ENCODE measurements at regions not wholly inside any gene's neighbourhood (a gene's known extent, or its start where the extent isn't known, plus 50 kb on each side); places are given as distances from the start of the nearest gene placed in this dataset.

GRCh38 chr21:15256996-15257395 is 192.2 kb upstream of the NRIP1 start:
- Histone ChIP-seq H3K27me3 (ENCODE audit: insufficient read depth, low read length) (no peaks in the 10 kb centered on the region), H3K36me3 (ENCODE audit: insufficient read depth, low read length) (no peaks in the 10 kb centered on the region), H3K27ac (ENCODE audit: low read depth, low read length) (no peak overlapping the region), H3K79me2 (ENCODE audit: control insufficient read depth, insufficient read depth, low read length, unreplicated experiment) (no peaks in the 10 kb centered on the region), H2AFZ (ENCODE audit: low read length, unreplicated experiment) (no peak overlapping the region), H3K4me1 (ENCODE audit: control insufficient read depth, insufficient read depth, low read length, unreplicated experiment) (no peaks in the 10 kb centered on the region), H3K4me3 (ENCODE audit: low read depth, low read length) (no peak overlapping the region)

- no peaks in the 10 kb centered on the region for H3K27me3 ChIP-seq (ENCODE audit: insufficient read depth, low read length)
- H2AFZ ChIP-seq (ENCODE audit: low read length, unreplicated experiment): no peak overlapping the region
- no peak overlapping the region for H3K4me3 ChIP-seq (ENCODE audit: low read depth, low read length)
- no peaks in the 10 kb centered on the region for H3K79me2 ChIP-seq (ENCODE audit: control insufficient read depth, insufficient read depth, low read length, unreplicated experiment)
- no peak overlapping the region for H3K27ac ChIP-seq (ENCODE audit: low read depth, low read length)
- no peaks in the 10 kb centered on the region for H3K36me3 ChIP-seq (ENCODE audit: insufficient read depth, low read length)
- H3K4me1 ChIP-seq (ENCODE audit: control insufficient read depth, insufficient read depth, low read length, unreplicated experiment): no peaks in the 10 kb centered on the region
Measured at GRCh38 chr21:15257646-15258045, 192.8 kb upstream of the NRIP1 start.

- Histone ChIP-seq H3K4me1 (ENCODE audit: control insufficient read depth, insufficient read depth, low read length, unreplicated experiment) (no peaks in the 10 kb centered on the region), H3K36me3 (ENCODE audit: insufficient read depth, low read length) (no peaks in the 10 kb centered on the region), H3K4me3 (ENCODE audit: low read depth, low read length) (no peak overlapping the region), H2AFZ (ENCODE audit: low read length, unreplicated experiment) (no peak overlapping the region), H3K79me2 (ENCODE audit: control insufficient read depth, insufficient read depth, low read length, unreplicated experiment) (no peaks in the 10 kb centered on the region), H3K27ac (ENCODE audit: low read depth, low read length) (no peak overlapping the region), H3K27me3 (ENCODE audit: insufficient read depth, low read length) (no peaks in the 10 kb centered on the region)
Measured at GRCh38 chr21:15259824-15260223, 195.0 kb upstream of the NRIP1 start.

GRCh38 chr21:15260604-15261003 is 195.8 kb upstream of the NRIP1 start:
- Histone ChIP-seq H3K4me3 (ENCODE audit: low read depth, low read length) (no peak overlapping the region), H3K27ac (ENCODE audit: low read depth, low read length) (no peak overlapping the region), H3K79me2 (ENCODE audit: control insufficient read depth, insufficient read depth, low read length, unreplicated experiment) (no peaks in the 10 kb centered on the region), H3K27me3 (ENCODE audit: insufficient read depth, low read length) (no peaks in the 10 kb centered on the region), H2AFZ (ENCODE audit: low read length, unreplicated experiment) (no peak overlapping the region), H3K36me3 (ENCODE audit: insufficient read depth, low read length) (no peaks in the 10 kb centered on the region), H3K4me1 (ENCODE audit: control insufficient read depth, insufficient read depth, low read length, unreplicated experiment) (no peaks in the 10 kb centered on the region)

GRCh38 chr21:15264084-15264665 is 199.4 kb upstream of the NRIP1 start:
- no peaks in the 10 kb centered on the region for H3K36me3 ChIP-seq (ENCODE audit: insufficient read depth, low read length)
- no peak overlapping the region for H3K27ac ChIP-seq (ENCODE audit: low read depth, low read length)
- H2AFZ ChIP-seq (ENCODE audit: low read length, unreplicated experiment): no peak overlapping the region
- H3K4me3 ChIP-seq (ENCODE audit: low read depth, low read length): no peak overlapping the region
- no peaks in the 10 kb centered on the region for H3K4me1 ChIP-seq (ENCODE audit: control insufficient read depth, insufficient read depth, low read length, unreplicated experiment)
- H3K27me3 ChIP-seq (ENCODE audit: insufficient read depth, low read length): no peaks in the 10 kb centered on the region
- H3K79me2 ChIP-seq (ENCODE audit: control insufficient read depth, insufficient read depth, low read length, unreplicated experiment): no peaks in the 10 kb centered on the region

DNA sequence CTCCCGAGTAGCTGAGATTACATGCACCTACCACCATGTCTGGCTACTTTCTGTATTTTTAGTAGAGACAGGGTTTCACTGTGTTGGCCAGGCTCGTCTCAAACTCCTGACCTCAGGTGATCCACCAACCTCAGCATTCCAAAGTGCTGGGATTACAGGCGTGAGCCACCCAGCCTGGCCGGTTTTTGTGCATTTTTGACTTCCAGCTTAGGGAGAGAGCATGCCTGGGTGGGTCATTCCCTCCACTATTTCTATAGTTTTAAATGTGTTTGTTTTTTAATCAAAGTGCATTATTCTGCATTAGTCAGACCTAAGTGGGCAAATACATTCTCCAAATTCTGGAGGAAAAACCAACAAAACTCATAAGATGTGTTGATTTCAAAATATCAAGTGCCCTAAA is 207.4 kb upstream of the NRIP1 start:
- no peak overlapping the region for H3K4me3 ChIP-seq (ENCODE audit: low read depth, low read length)
- H3K36me3 ChIP-seq (ENCODE audit: insufficient read depth, low read length): no peaks in the 10 kb centered on the region

GRCh38 chr21:15272591-15272990 is 207.8 kb upstream of the NRIP1 start:
- Histone ChIP-seq H3K27ac (ENCODE audit: low read depth, low read length) (no peak overlapping the region), H2AFZ (ENCODE audit: low read length, unreplicated experiment) (no peak overlapping the region), H3K36me3 (ENCODE audit: insufficient read depth, low read length) (no peaks in the 10 kb centered on the region), H3K79me2 (ENCODE audit: control insufficient read depth, insufficient read depth, low read length, unreplicated experiment) (no peaks in the 10 kb centered on the region), H3K27me3 (ENCODE audit: insufficient read depth, low read length) (no peaks in the 10 kb centered on the region), H3K4me3 (ENCODE audit: low read depth, low read length) (no peak overlapping the region), H3K4me1 (ENCODE audit: control insufficient read depth, insufficient read depth, low read length, unreplicated experiment) (no peaks in the 10 kb centered on the region)

More for the DNA sequence above, 207.4 kb upstream of the NRIP1 start:
- Histone ChIP-seq H3K4me1 (ENCODE audit: control insufficient read depth, insufficient read depth, low read length, unreplicated experiment) (no peaks in the 10 kb centered on the region), H3K79me2 (ENCODE audit: control insufficient read depth, insufficient read depth, low read length, unreplicated experiment) (no peaks in the 10 kb centered on the region), H3K27me3 (ENCODE audit: insufficient read depth, low read length) (no peaks in the 10 kb centered on the region), H2AFZ (ENCODE audit: low read length, unreplicated experiment) (no peak overlapping the region), H3K27ac (ENCODE audit: low read depth, low read length) (no peak overlapping the region)

DNA sequence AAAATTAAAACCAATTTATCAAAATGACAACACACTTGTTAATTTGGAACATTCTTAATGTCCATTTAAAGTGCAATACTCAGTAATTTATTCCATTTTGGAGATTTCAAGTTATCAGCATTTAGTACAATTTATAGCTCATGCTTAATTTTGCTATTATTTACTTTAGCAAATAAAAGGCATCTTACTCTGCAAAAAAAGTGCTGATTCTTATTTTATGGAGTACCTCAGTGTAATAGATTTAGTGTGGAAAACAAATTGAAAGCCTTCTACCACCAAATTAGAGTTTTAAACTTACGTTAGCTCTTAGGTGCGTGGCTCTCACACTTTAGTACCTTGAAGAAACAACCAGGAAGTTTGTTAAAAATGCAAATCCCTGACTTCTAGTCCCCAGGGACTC is 208.4 kb upstream of the NRIP1 start:
- no peak overlapping the region for H3K4me3 ChIP-seq (ENCODE audit: low read depth, low read length)
- no peak overlapping the region for H3K27ac ChIP-seq (ENCODE audit: low read depth, low read length)
- H3K36me3 ChIP-seq (ENCODE audit: insufficient read depth, low read length): no peaks in the 10 kb centered on the region

DNA sequence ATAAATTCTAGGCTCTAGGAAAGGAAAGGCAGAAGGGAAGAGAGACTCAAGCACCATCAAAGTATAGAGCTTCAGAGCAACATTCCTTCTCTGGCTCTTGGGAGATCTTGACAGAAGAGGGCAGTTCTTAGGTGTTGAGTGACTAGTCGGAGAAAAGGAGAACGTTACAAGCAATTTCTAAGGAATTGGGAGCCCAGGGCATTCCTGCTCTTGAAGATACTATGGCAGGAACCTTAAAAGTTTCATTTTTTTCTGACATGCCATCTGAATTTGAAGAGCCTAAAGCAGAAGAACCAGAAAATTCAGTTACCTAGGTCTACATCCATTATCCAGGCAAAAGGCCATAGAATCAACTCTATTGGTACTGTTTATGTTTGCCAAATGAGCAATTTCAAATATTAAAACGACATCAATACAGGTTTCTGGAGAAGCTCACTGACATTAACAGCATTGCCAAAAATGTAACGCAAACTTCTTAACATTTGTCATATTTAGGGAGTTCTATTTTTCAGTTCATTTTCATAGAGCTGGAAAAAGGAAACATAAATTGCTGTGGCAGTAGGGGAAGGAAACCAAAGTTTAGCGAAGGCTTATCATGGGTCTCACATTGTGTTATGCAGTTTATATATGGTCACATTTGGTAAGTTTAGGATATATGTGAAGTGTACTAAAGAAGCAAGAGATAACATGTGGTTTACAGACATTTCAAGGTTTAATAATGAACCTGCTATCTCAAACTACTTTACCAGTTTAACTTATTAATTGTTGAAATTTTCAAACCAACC is 210.1 kb upstream of the NRIP1 start:
- H3K27me3 ChIP-seq (ENCODE audit: insufficient read depth, low read length): no peaks in the 10 kb centered on the region
- peaks cover 11% of the 10 kb centered on the region for H3K4me1 ChIP-seq (ENCODE audit: control insufficient read depth, insufficient read depth, low read length, unreplicated experiment)
- no peaks in the 10 kb centered on the region for H3K79me2 ChIP-seq (ENCODE audit: control insufficient read depth, insufficient read depth, low read length, unreplicated experiment)
- no peak overlapping the region for H3K27ac ChIP-seq (ENCODE audit: low read depth, low read length)
- H3K36me3 ChIP-seq (ENCODE audit: insufficient read depth, low read length): no peaks in the 10 kb centered on the region
- H3K4me3 ChIP-seq (ENCODE audit: low read depth, low read length): no peak overlapping the region
- no peak overlapping the region for H2AFZ ChIP-seq (ENCODE audit: low read length, unreplicated experiment)

More for the DNA sequence above, 208.4 kb upstream of the NRIP1 start:
- H2AFZ ChIP-seq (ENCODE audit: low read length, unreplicated experiment): no peak overlapping the region
- peaks cover 1% of the 10 kb centered on the region for H3K4me1 ChIP-seq (ENCODE audit: control insufficient read depth, insufficient read depth, low read length, unreplicated experiment)
- H3K79me2 ChIP-seq (ENCODE audit: control insufficient read depth, insufficient read depth, low read length, unreplicated experiment): no peaks in the 10 kb centered on the region
- no peaks in the 10 kb centered on the region for H3K27me3 ChIP-seq (ENCODE audit: insufficient read depth, low read length)

DNA sequence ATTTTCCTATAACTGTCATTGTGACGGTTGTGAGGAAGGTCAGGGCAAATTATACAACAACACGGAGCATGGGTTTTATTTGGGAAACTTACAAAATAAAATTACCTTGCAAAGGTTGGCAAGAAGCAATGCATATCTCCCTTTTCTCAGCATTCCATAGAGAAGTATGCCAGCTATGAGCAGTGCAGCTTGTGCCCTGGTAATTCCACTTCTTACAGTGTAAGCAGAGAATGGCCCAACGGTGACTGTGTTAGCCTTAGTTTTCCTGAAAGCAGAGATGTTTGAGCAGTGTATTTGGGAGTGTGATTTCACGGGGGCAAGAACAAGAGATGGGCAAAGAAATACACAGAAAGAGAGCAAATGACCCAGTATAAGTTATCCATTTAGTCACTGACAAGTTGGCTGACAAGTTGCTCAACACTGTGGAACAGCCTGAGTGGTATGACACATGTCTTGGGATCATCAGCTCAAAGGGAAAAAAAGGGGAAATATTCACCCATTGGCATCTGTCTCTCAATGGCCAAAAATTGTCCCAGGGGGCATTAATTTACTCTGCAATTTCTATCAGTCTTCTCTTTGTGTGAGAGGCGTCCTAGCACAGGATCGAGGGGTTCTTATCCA is 210.9 kb upstream of the NRIP1 start:
- Histone ChIP-seq H3K79me2 (ENCODE audit: control insufficient read depth, insufficient read depth, low read length, unreplicated experiment) (no peaks in the 10 kb centered on the region), H3K4me3 (ENCODE audit: low read depth, low read length) (no peak overlapping the region), H3K27ac (ENCODE audit: low read depth, low read length) (no peak overlapping the region), H3K36me3 (ENCODE audit: insufficient read depth, low read length) (no peaks in the 10 kb centered on the region), H3K27me3 (ENCODE audit: insufficient read depth, low read length) (no peaks in the 10 kb centered on the region), H3K4me1 (ENCODE audit: control insufficient read depth, insufficient read depth, low read length, unreplicated experiment) (peaks cover 13% of the 10 kb centered on the region), H2AFZ (ENCODE audit: low read length, unreplicated experiment) (no peak overlapping the region)

DNA sequence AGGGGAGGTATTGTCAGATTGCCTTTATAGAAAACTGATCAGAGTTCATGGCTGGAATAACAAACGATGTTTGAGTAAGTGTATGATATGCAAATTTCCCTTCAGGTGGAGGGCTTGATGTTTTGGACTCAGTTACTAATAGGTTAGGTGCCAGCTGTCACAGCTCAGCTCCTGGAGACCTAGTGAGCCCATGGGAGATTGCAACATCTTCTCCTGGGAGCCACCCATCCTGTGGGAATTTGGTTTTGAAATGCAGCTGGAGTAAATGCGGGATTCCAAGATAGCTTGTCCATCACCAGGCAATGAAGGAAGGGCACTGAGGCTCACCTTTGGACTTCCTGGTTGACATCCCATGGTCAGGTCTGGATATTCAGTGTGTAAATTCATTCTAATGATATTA is 211.4 kb upstream of the NRIP1 start:
- Histone ChIP-seq H2AFZ (ENCODE audit: low read length, unreplicated experiment) (no peak overlapping the region), H3K36me3 (ENCODE audit: insufficient read depth, low read length) (no peaks in the 10 kb centered on the region), H3K27me3 (ENCODE audit: insufficient read depth, low read length) (no peaks in the 10 kb centered on the region), H3K4me3 (ENCODE audit: low read depth, low read length) (no peak overlapping the region), H3K4me1 (ENCODE audit: control insufficient read depth, insufficient read depth, low read length, unreplicated experiment) (peaks cover 13% of the 10 kb centered on the region), H3K79me2 (ENCODE audit: control insufficient read depth, insufficient read depth, low read length, unreplicated experiment) (no peaks in the 10 kb centered on the region), H3K27ac (ENCODE audit: low read depth, low read length) (no peak overlapping the region)
